NT2/D1 (cell line): ENCODE measurements at regions not wholly inside any gene's neighbourhood (a gene's known extent, or its start where the extent isn't known, plus 50 kb on each side); places are given as distances from the start of the nearest gene placed in this dataset.

Experiments
- SUZ12 ChIP-seq: IDR thresholded peaks from 2 replicates; pipeline ENCODE4 v1.6.1; 2011; ENCODE audit not compliant: insufficient read length, insufficient read depth; ENCODE audit errors: extremely low read depth
- YY1 ChIP-seq: IDR thresholded peaks from 2 replicates; pipeline ENCODE4 v1.6.1; 2011; ENCODE audit not compliant: insufficient read length, insufficient read depth
- ZNF274 ChIP-seq: IDR thresholded peaks from 2 replicates; pipeline ENCODE4 v1.6.1; 2011; ENCODE audit warnings: mild to moderate bottlenecking, low read depth, low read length

- TF ChIP-seq YY1 (no peak), SUZ12 (no peak), ZNF274 (no peak)
Observed at GRCh38 chr3:20680990-20681628, 495.1 kb upstream of the SGO1 start.
